ENCODE measurements at regions not wholly inside any gene's neighbourhood (a gene's known extent, or its start where the extent isn't known, plus 50 kb on each side); places are given as distances from the start of the nearest gene placed in this dataset.
"Not testable (repeated sequence)": the region's sequence is repeated elsewhere in the genome, so short reads cannot be mapped to it uniquely, and the experiment has no call there.

- DNase-seq = no peak
- no peak overlapping the region for H3K27ac Mint-ChIP-seq
- H3K36me3 Mint-ChIP-seq (ENCODE audit: low read depth) = no peaks in the 10 kb centered on the region
- POLR2A ChIA-PET = no interaction called here
- no peak overlapping the region for H3K4me3 Mint-ChIP-seq
- H3K4me1 Mint-ChIP-seq = no peaks in the 10 kb centered on the region
- CTCF ChIA-PET = no interaction called here
- H3K9me3 Mint-ChIP-seq = peaks cover 2% of the 10 kb centered on the region
- no peaks in the 10 kb centered on the region for H3K27me3 Mint-ChIP-seq
Measured at GRCh38 chr4:91973479-91974153, 330.1 kb upstream of the GRID2 start.

GRCh38 chr4:91984466-91984865 is 319.3 kb upstream of the GRID2 start:
- Mint-ChIP-seq H3K4me3 (no peak overlapping the region), H3K27me3 (no peaks in the 10 kb centered on the region), H3K4me1 (no peaks in the 10 kb centered on the region), H3K27ac (no peak overlapping the region), H3K36me3 (ENCODE audit: low read depth) (no peaks in the 10 kb centered on the region), H3K9me3 (no peaks in the 10 kb centered on the region)
- DNase-seq = no peak
- POLR2A ChIA-PET = no interaction called here
- CTCF ChIA-PET = no interaction called here

GRCh38 chr4:91989914-91990313 is 313.9 kb upstream of the GRID2 start:
- no peaks in the 10 kb centered on the region for H3K36me3 Mint-ChIP-seq (ENCODE audit: low read depth)
- POLR2A ChIA-PET = no interaction called here
- H3K4me1 Mint-ChIP-seq = no peaks in the 10 kb centered on the region
- no peaks in the 10 kb centered on the region for H3K9me3 Mint-ChIP-seq
- H3K27ac Mint-ChIP-seq = no peak overlapping the region
- no peaks in the 10 kb centered on the region for H3K27me3 Mint-ChIP-seq
- CTCF ChIA-PET = no interaction called here
- no peak overlapping the region for H3K4me3 Mint-ChIP-seq
- no peak for DNase-seq

- DNase-seq = no peak
- Mint-ChIP-seq H3K36me3 (ENCODE audit: low read depth) (no peaks in the 10 kb centered on the region), H3K4me3 (no peak overlapping the region), H3K27me3 (no peaks in the 10 kb centered on the region), H3K9me3 (no peaks in the 10 kb centered on the region), H3K4me1 (no peaks in the 10 kb centered on the region), H3K27ac (no peak overlapping the region)
- POLR2A ChIA-PET = no interaction called here
- CTCF ChIA-PET = no interaction called here
Measured at GRCh38 chr4:91990726-91991125, 313.0 kb upstream of the GRID2 start.

- Mint-ChIP-seq H3K36me3 (ENCODE audit: low read depth) (no peaks in the 10 kb centered on the region), H3K27me3 (no peaks in the 10 kb centered on the region)
- POLR2A ChIA-PET = no interaction called here
Measured at GRCh38 chr4:91997045-91997444, 306.7 kb upstream of the GRID2 start.

GRCh38 chr4:92012899-92013867 is 290.6 kb upstream of the GRID2 start:
- H3K9me3 Mint-ChIP-seq = peaks cover 3% of the 10 kb centered on the region
- H3K27ac Mint-ChIP-seq = no peak overlapping the region
- no peaks in the 10 kb centered on the region for H3K36me3 Mint-ChIP-seq (ENCODE audit: low read depth)
- no peaks in the 10 kb centered on the region for H3K4me1 Mint-ChIP-seq
- CTCF ChIA-PET = no interaction called here
- H3K27me3 Mint-ChIP-seq = no peaks in the 10 kb centered on the region
- POLR2A ChIA-PET = no interaction called here
- no peak overlapping the region for H3K4me3 Mint-ChIP-seq
- no peak for DNase-seq

More at GRCh38 chr4:91997045-91997444, 306.7 kb upstream of the GRID2 start:
- no peak for DNase-seq
- Mint-ChIP-seq H3K4me1 (no peaks in the 10 kb centered on the region), H3K27ac (no peak overlapping the region), H3K9me3 (no peaks in the 10 kb centered on the region), H3K4me3 (no peak overlapping the region)
- CTCF ChIA-PET = no interaction called here

- POLR2A ChIA-PET = no interaction called here
- no peaks in the 10 kb centered on the region for H3K4me1 Mint-ChIP-seq
- H3K27ac Mint-ChIP-seq = no peak overlapping the region
- H3K4me3 Mint-ChIP-seq = no peak overlapping the region
- H3K9me3 Mint-ChIP-seq = peaks cover 3% of the 10 kb centered on the region
- no peak for DNase-seq
- no peaks in the 10 kb centered on the region for H3K36me3 Mint-ChIP-seq (ENCODE audit: low read depth)
- CTCF ChIA-PET = no interaction called here
- H3K27me3 Mint-ChIP-seq = no peaks in the 10 kb centered on the region
Measured at GRCh38 chr4:92014067-92014466, 289.7 kb upstream of the GRID2 start.

- DNase-seq = no peak
- Mint-ChIP-seq H3K36me3 (ENCODE audit: low read depth) (no peaks in the 10 kb centered on the region), H3K27me3 (no peaks in the 10 kb centered on the region), H3K9me3 (peaks cover 11% of the 10 kb centered on the region), H3K4me3 (no peak overlapping the region), H3K4me1 (no peaks in the 10 kb centered on the region), H3K27ac (no peak overlapping the region)
- ChIA-PET CTCF (no interaction called here), POLR2A (no interaction called here)
Measured at GRCh38 chr4:92021203-92021602, 282.6 kb upstream of the GRID2 start.

GRCh38 chr4:92021788-92022187 is 282.0 kb upstream of the GRID2 start:
- Mint-ChIP-seq H3K4me3 (no peak overlapping the region), H3K4me1 (no peaks in the 10 kb centered on the region), H3K9me3 (peaks cover 11% of the 10 kb centered on the region), H3K36me3 (ENCODE audit: low read depth) (no peaks in the 10 kb centered on the region), H3K27ac (no peak overlapping the region), H3K27me3 (no peaks in the 10 kb centered on the region)
- CTCF ChIA-PET = no interaction called here
- POLR2A ChIA-PET = no interaction called here
- DNase-seq = no peak

- H3K27me3 Mint-ChIP-seq; H3K4me1 Mint-ChIP-seq; H3K27ac Mint-ChIP-seq; DNase-seq; H3K4me3 Mint-ChIP-seq; CTCF ChIA-PET; H3K36me3 Mint-ChIP-seq (ENCODE audit: low read depth); H3K9me3 Mint-ChIP-seq; POLR2A ChIA-PET: not testable (repeated sequence)
Measured at GRCh38 chr4:92028830-92029229, 274.9 kb upstream of the GRID2 start.

- POLR2A ChIA-PET = no interaction called here
- Mint-ChIP-seq H3K27me3 (no peaks in the 10 kb centered on the region), H3K9me3 (peaks cover 4% of the 10 kb centered on the region), H3K27ac (no peak overlapping the region), H3K4me3 (no peak overlapping the region), H3K36me3 (ENCODE audit: low read depth) (no peaks in the 10 kb centered on the region), H3K4me1 (no peaks in the 10 kb centered on the region)
- DNase-seq = no peak
- CTCF ChIA-PET = no interaction called here
Measured at GRCh38 chr4:92031825-92032224, 271.9 kb upstream of the GRID2 start.

- Mint-ChIP-seq H3K4me1 (no peaks in the 10 kb centered on the region), H3K27me3 (no peaks in the 10 kb centered on the region), H3K36me3 (ENCODE audit: low read depth) (no peaks in the 10 kb centered on the region), H3K27ac (no peak overlapping the region), H3K9me3 (peaks cover 9% of the 10 kb centered on the region), H3K4me3 (no peak overlapping the region)
- no peak for DNase-seq
- POLR2A ChIA-PET = no interaction called here
- CTCF ChIA-PET = no interaction called here
Measured at GRCh38 chr4:92035666-92036065, 268.1 kb upstream of the GRID2 start.

GRCh38 chr4:92045718-92046117 is 258.0 kb upstream of the GRID2 start:
- no peaks in the 10 kb centered on the region for H3K4me1 Mint-ChIP-seq
- H3K27me3 Mint-ChIP-seq = no peaks in the 10 kb centered on the region
- no peak for DNase-seq
- ChIA-PET POLR2A (no interaction called here), CTCF (no interaction called here)
- H3K36me3 Mint-ChIP-seq (ENCODE audit: low read depth) = no peaks in the 10 kb centered on the region
- no peak overlapping the region for H3K27ac Mint-ChIP-seq
- H3K9me3 Mint-ChIP-seq = peaks cover 4% of the 10 kb centered on the region
- no peak overlapping the region for H3K4me3 Mint-ChIP-seq

All from activated CD4-positive, alpha-beta T cell treated with anti-CD3 and anti-CD28 coated beads, Interleukin-2, amount 10 ng/mL, durations not matched to agents 7 days and 5 days (primary cell).